NCI-H2171 treated with DMSO at 0.1 percent for 48 hours (cell line): ENCODE measurements at regions not wholly inside any gene's neighbourhood (a gene's known extent, or its start where the extent isn't known, plus 50 kb on each side); places are given as distances from the start of the nearest gene placed in this dataset.
"Not testable (repeated sequence)": the region's sequence is repeated elsewhere in the genome, so short reads cannot be mapped to it uniquely, and the experiment has no call there.

ENCODE experiments used
- DNase-seq: peaks from one replicate; lab custom pipeline; 2025; lab: John Stamatoyannopoulos, UW

GRCh38 chr2:182548031-182548950 is 121.5 kb upstream of the PDE1A start:
- DNase-seq, result no peak

GRCh38 chr2:182550234-182550633 is 123.4 kb upstream of the PDE1A start:
- no peak for DNase-seq

- not testable (repeated sequence) for DNase-seq
These were observed 125.4 kb upstream of the PDE1A start for GRCh38 chr2:182552232-182552631.

GRCh38 chr2:182552785-182553184 is 125.9 kb upstream of the PDE1A start:
- not testable (repeated sequence) for DNase-seq

- no peak for DNase-seq
These were observed 126.6 kb upstream of the PDE1A start for GRCh38 chr2:182553483-182553882.

GRCh38 chr2:182554950-182555349 is 128.1 kb upstream of the PDE1A start:
- no peak for DNase-seq

- DNase-seq, result no peak
These were observed 131.7 kb upstream of the PDE1A start for GRCh38 chr2:182558564-182558963.

GRCh38 chr2:182559623-182560022 is 132.8 kb upstream of the PDE1A start:
- no peak for DNase-seq

GRCh38 chr2:182565911-182566567 is 139.2 kb upstream of the PDE1A start:
- no peak for DNase-seq

- DNase-seq, result no peak
These were observed 142.5 kb upstream of the DNAJC10 start for GRCh38 chr2:182573553-182573952.

- no peak for DNase-seq
These were observed 138.2 kb upstream of the DNAJC10 start for GRCh38 chr2:182577816-182578215.

GRCh38 chr2:182581196-182581935 is 134.7 kb upstream of the DNAJC10 start:
- DNase-seq, result no peak

- DNase-seq, result no peak
These were observed 131.6 kb upstream of the DNAJC10 start for GRCh38 chr2:182584462-182584861.

GRCh38 chr2:182585001-182585400 is 131.1 kb upstream of the DNAJC10 start:
- DNase-seq, result no peak

GRCh38 chr2:182585430-182585829 is 130.6 kb upstream of the DNAJC10 start:
- DNase-seq, result no peak

- DNase-seq, result no peak
These were observed 129.6 kb upstream of the DNAJC10 start for GRCh38 chr2:182586426-182586825.

GRCh38 chr2:182587831-182588230 is 128.2 kb upstream of the DNAJC10 start:
- no peak for DNase-seq

- no peak for DNase-seq
These were observed 126.9 kb upstream of the DNAJC10 start for GRCh38 chr2:182589121-182589520.

GRCh38 chr2:182591774-182592173 is 124.3 kb upstream of the DNAJC10 start:
- DNase-seq, result no peak

GRCh38 chr2:182592691-182593393 is 123.2 kb upstream of the DNAJC10 start:
- DNase-seq, result peak; percentile 24

- no peak for DNase-seq
These were observed 122.6 kb upstream of the DNAJC10 start for GRCh38 chr2:182593394-182593975.

- DNase-seq, result no peak
These were observed 121.8 kb upstream of the DNAJC10 start for GRCh38 chr2:182594286-182594685.
